Stimulated activated CD4-positive, alpha-beta T cell treated with anti-CD3 and anti-CD28 coated beads, Interleukin-1b, Interleukin-23, amount 100 ng/mL, for 24 hours (primary cell): ENCODE measurements at regions not wholly inside any gene's neighbourhood (a gene's known extent, or its start where the extent isn't known, plus 50 kb on each side); places are given as distances from the start of the nearest gene placed in this dataset.

Source experiments
- DNase-seq, 4 experiments: peaks; one replicate each; pipeline ENCODE4 v3.0.0-alpha.2; 2020; ENCODE audit warnings: low read depth in 4 of 4, low spot score in 1 of 4

- DNase-seq = no peak
Measured at GRCh38 chr2:150789376-150789905, 302.0 kb upstream of the RND3 start.

- no peak for DNase-seq
Measured at GRCh38 chr2:150788426-150789140, 301.1 kb upstream of the RND3 start.

- no peak for DNase-seq
Measured at GRCh38 chr2:150787353-150788093, 300.1 kb upstream of the RND3 start.

- DNase-seq = no peak
Measured at GRCh38 chr2:150784389-150784788, 296.9 kb upstream of the RND3 start.

- no peak for DNase-seq
Measured at GRCh38 chr2:150783896-150784295, 296.4 kb upstream of the RND3 start.

GRCh38 chr2:150783015-150783414, 295.5 kb upstream of the RND3 start:
- DNase-seq = no peak

- no peak for DNase-seq
Measured at GRCh38 chr2:150782613-150783012, 295.1 kb upstream of the RND3 start.

GRCh38 chr2:150781142-150781541, 293.7 kb upstream of the RND3 start:
- DNase-seq = no peak

- no peak for DNase-seq
Measured at GRCh38 chr2:150778828-150779227, 291.4 kb upstream of the RND3 start.

- no peak for DNase-seq
Measured at GRCh38 chr2:150769421-150769820, 282.0 kb upstream of the RND3 start.

GRCh38 chr2:150767991-150768746, 280.7 kb upstream of the RND3 start:
- no peak for DNase-seq

GRCh38 chr2:150762571-150762970, 275.1 kb upstream of the RND3 start:
- no peak for DNase-seq

GRCh38 chr2:150759531-150759930, 272.1 kb upstream of the RND3 start:
- DNase-seq = no peak

- no peak for DNase-seq
Measured at GRCh38 chr2:150759106-150759505, 271.6 kb upstream of the RND3 start.

GRCh38 chr2:150752229-150752628, 264.8 kb upstream of the RND3 start:
- no peak for DNase-seq

- no peak for DNase-seq
Measured at GRCh38 chr2:150750720-150751119, 263.3 kb upstream of the RND3 start.

GRCh38 chr2:150742094-150742493, 254.6 kb upstream of the RND3 start:
- no peak for DNase-seq

GRCh38 chr2:150735894-150736498, 248.5 kb upstream of the RND3 start:
- no peak for DNase-seq

- DNase-seq = no peak
Measured at GRCh38 chr2:150733051-150733618, 245.7 kb upstream of the RND3 start.

GRCh38 chr2:150732491-150732890, 245.0 kb upstream of the RND3 start:
- no peak for DNase-seq

GRCh38 chr2:150732064-150732463, 244.6 kb upstream of the RND3 start:
- DNase-seq = no peak
